GM23338 (cell line): ENCODE measurements at regions not wholly inside any gene's neighbourhood (a gene's known extent, or its start where the extent isn't known, plus 50 kb on each side); places are given as distances from the start of the nearest gene placed in this dataset.

Experiments
- ATAC-seq: fragments of 200-7000 bp; cut with Tn5 transposase; 3 replicates; pipeline ENCODE4 v1.9.1; 2020
- DNase-seq: peaks from one replicate; pipeline ENCODE4 v3.0.0-alpha.2; 2015; ENCODE audit warnings: low spot score
- H2AFZ ChIP-seq: fragments of 200-600 bp; sonication (generic); 2 replicates; pipeline ENCODE4 v1.8.0; 2016; ENCODE audit warnings: antibody characterized with exemption, mild to moderate bottlenecking, moderate library complexity
- H3F3A ChIP-seq: fragments of 200-600 bp; sonication (generic); replicated peaks from 2 replicates; pipeline ENCODE4 v1.8.0; 2017; ENCODE audit warnings: antibody characterized with exemption, mixed run types, low read depth
- H3K27ac ChIP-seq: fragments of 200-600 bp; sonication (generic); 2 replicates; pipeline ENCODE4 v1.6.1; 2016; ENCODE audit warnings: low read depth
- H3K27me3 ChIP-seq: fragments of 200-600 bp; sonication (generic); 2 replicates; pipeline ENCODE4 v1.8.0; 2016; ENCODE audit warnings: mild to moderate bottlenecking, mixed run types, moderate library complexity; ENCODE audit not compliant: insufficient read depth
- H3K36me3 ChIP-seq: fragments of 200-600 bp; sonication (generic); 2 replicates; pipeline ENCODE4 v1.8.0; 2016; ENCODE audit warnings: mild to moderate bottlenecking; ENCODE audit not compliant: insufficient read depth
- H3K4me1 ChIP-seq: fragments of 200-600 bp; sonication (generic); 2 replicates; pipeline ENCODE4 v1.8.0; 2016; ENCODE audit warnings: mild to moderate bottlenecking, moderate library complexity; ENCODE audit not compliant: insufficient read depth
- H3K4me2 ChIP-seq: fragments of 200-600 bp; sonication (generic); 2 replicates; pipeline ENCODE4 v1.7.1; 2017; ENCODE audit warnings: mixed run types
- H3K4me3 ChIP-seq: fragments of 200-600 bp; sonication (generic); 2 replicates; pipeline ENCODE4 v1.6.1; 2016; ENCODE audit warnings: mixed run types
- H3K79me2 ChIP-seq: fragments of 200-600 bp; sonication (generic); replicated peaks from 2 replicates; pipeline ENCODE4 v1.8.0; 2017; ENCODE audit warnings: mild to moderate bottlenecking; ENCODE audit not compliant: insufficient read depth
- H3K9me2 ChIP-seq: fragments of 200-600 bp; sonication (generic); 2 replicates; pipeline ENCODE4 v1.8.0; 2017; ENCODE audit not compliant: insufficient read depth
- H4K20me1 ChIP-seq: fragments of 200-600 bp; sonication (generic); replicated peaks from 2 replicates; pipeline ENCODE4 v1.8.0; 2017; ENCODE audit warnings: mild to moderate bottlenecking; ENCODE audit not compliant: insufficient read depth
- H3K27ac Mint-ChIP-seq: 2 replicates; pipeline ENCODE4 v1.8.0; 2020; ENCODE audit warnings: inconsistent platforms, mild to moderate bottlenecking, moderate library complexity, mixed read lengths
- H3K27me3 Mint-ChIP-seq: 3 replicates; pipeline ENCODE4 v1.8.0; 2022; ENCODE audit warnings: low read depth, mild to moderate bottlenecking, moderate library complexity, mixed read lengths, inconsistent platforms; ENCODE audit not compliant: insufficient read depth, poor library complexity
- H3K36me3 Mint-ChIP-seq: 3 replicates; pipeline ENCODE4 v1.8.0; 2021; ENCODE audit warnings: low read depth, mild to moderate bottlenecking, inconsistent platforms, moderate library complexity, mixed read lengths
- H3K4me1 Mint-ChIP-seq: 3 replicates; pipeline ENCODE4 v1.8.0; 2020; ENCODE audit warnings: mild to moderate bottlenecking, inconsistent platforms, mixed read lengths
- H3K4me3 Mint-ChIP-seq: 3 replicates; pipeline ENCODE4 v1.8.0; 2021; ENCODE audit warnings: moderate library complexity, mild to moderate bottlenecking, inconsistent platforms, mixed read lengths
- H3K9me3 Mint-ChIP-seq: 3 replicates; pipeline ENCODE4 v1.8.0; 2020; ENCODE audit warnings: moderate library complexity, mild to moderate bottlenecking, inconsistent platforms, mixed read lengths
- CTCF ChIP-seq, 2 experiments: fragments of 200-600 bp in 1 of 2; sonication (generic) in 1 of 2; conservative IDR thresholded peaks; 2 replicates each; pipeline versions ENCODE4 v1.5.1 to v1.6.1; 2016 to 2017; ENCODE audit warnings: antibody characterized with exemption in 2 of 2, low read depth in 2 of 2, mild to moderate bottlenecking in 2 of 2, moderate library complexity in 1 of 2
- ETS1 ChIP-seq: IDR thresholded peaks from 2 replicates; pipeline ENCODE4 v1.6.1; 2016; ENCODE audit warnings: antibody characterized with exemption
- EZH2 ChIP-seq: fragments of 200-600 bp; sonication (generic); IDR thresholded peaks from one replicate; pipeline ENCODE4 v1.8.0; 2017; ENCODE audit warnings: antibody characterized with exemption, mild to moderate bottlenecking, low read depth; ENCODE audit not compliant: unreplicated experiment
- EZH2phosphoT487 ChIP-seq: fragments of 200-600 bp; sonication (generic); IDR thresholded peaks from one replicate; pipeline ENCODE4 v1.8.1; 2018; ENCODE audit warnings: antibody characterized with exemption; ENCODE audit not compliant: unreplicated experiment
- JUNB ChIP-seq: IDR thresholded peaks from one replicate; pipeline ENCODE4 v1.6.1; 2016; ENCODE audit warnings: antibody characterized with exemption; ENCODE audit not compliant: unreplicated experiment
- NANOG ChIP-seq: IDR thresholded peaks from 2 replicates; pipeline ENCODE4 v1.6.1; 2016; ENCODE audit warnings: antibody characterized with exemption, borderline replicate concordance
- POLR2AphosphoS5 ChIP-seq: IDR thresholded peaks from 2 replicates; pipeline ENCODE4 v1.6.1; 2016; ENCODE audit warnings: antibody characterized with exemption, low read depth
- STAT1 ChIP-seq: IDR thresholded peaks from one replicate; pipeline ENCODE4 v1.6.1; 2016; ENCODE audit warnings: antibody characterized with exemption; ENCODE audit not compliant: unreplicated experiment
- ZNF114 ChIP-seq: fragments of 250-450 bp; sonication (Bioruptor Pico); IDR thresholded peaks from 2 replicates; pipeline ENCODE4 v1.5.0; 2020; ENCODE audit warnings: mild to moderate bottlenecking, moderate library complexity
- ZNF462 ChIP-seq: fragments of 250-450 bp; sonication (Bioruptor Pico); IDR thresholded peaks from 2 replicates; pipeline ENCODE4 v1.5.0; 2020; ENCODE audit warnings: mild to moderate bottlenecking, moderate library complexity

- Histone ChIP-seq H3F3A (no peaks in the 10 kb centered on the region), H3K4me3 (no peak overlapping the region)
- no peaks in the 10 kb centered on the region for H3K9me3 Mint-ChIP-seq
Measured at GRCh38 chrX:121987835-121988234, 940.4 kb downstream of the GLUD2 start.

More at GRCh38 chrX:121987835-121988234, 940.4 kb downstream of the GLUD2 start:
- Histone ChIP-seq H3K9me2 (no peaks in the 10 kb centered on the region), H3K27me3 (no peaks in the 10 kb centered on the region), H3K79me2 (no peaks in the 10 kb centered on the region), H2AFZ (no peak overlapping the region), H3K27ac (no peak overlapping the region), H3K36me3 (no peaks in the 10 kb centered on the region), H3K4me2 (no peak overlapping the region), H3K4me1 (no peaks in the 10 kb centered on the region), H4K20me1 (no peaks in the 10 kb centered on the region)
- no peak for DNase-seq
- no peaks in the 10 kb centered on the region for H3K27me3 Mint-ChIP-seq
- H3K27ac Mint-ChIP-seq = no peak overlapping the region
- no peak overlapping the region for H3K4me3 Mint-ChIP-seq
- H3K4me1 Mint-ChIP-seq = no peaks in the 10 kb centered on the region
- TF ChIP-seq JUNB (no peak), EZH2phosphoT487 (no peak), ZNF114 (CRISPR knock-in tag) (no peak), STAT1 (no peak), EZH2 (no peak), ETS1 (no peak), POLR2AphosphoS5 (no peak), ZNF462 (CRISPR knock-in tag) (no peak), NANOG (no peak), CTCF (conservative IDR thresholded peaks at IDR 0.05; ENCODE audit: low read depth in 2 of 2) (no peak)
- no peaks in the 10 kb centered on the region for H3K36me3 Mint-ChIP-seq
- ATAC-seq = no peak
